ENCODE measurements at regions not wholly inside any gene's neighbourhood (a gene's known extent, or its start where the extent isn't known, plus 50 kb on each side); places are given as distances from the start of the nearest gene placed in this dataset.
"Not testable (repeated sequence)": the region's sequence is repeated elsewhere in the genome, so short reads cannot be mapped to it uniquely, and the experiment has no call there.

GRCh38 chr9:115880221-115880885 lies 273.2 kb upstream of the PAPPA start:
- Histone ChIP-seq H3K4me3 (no peak overlapping the region), H3K27ac (no peak overlapping the region), H3K36me3 (no peaks in the 10 kb centered on the region), H3K27me3 (no peaks in the 10 kb centered on the region), H3K4me1 (no peaks in the 10 kb centered on the region), H3K9me3 (replicated peaks) (no peaks in the 10 kb centered on the region; the same call in 1 of the 2 replicates)
- no peak for DNase-seq

GRCh38 chr9:115882911-115883310 lies 270.7 kb upstream of the PAPPA start:
- no peaks in the 10 kb centered on the region for H3K36me3 ChIP-seq
- no peak overlapping the region for H3K4me3 ChIP-seq
- no peak for DNase-seq
- H3K27ac ChIP-seq = no peak overlapping the region
- no peaks in the 10 kb centered on the region; the same call in 1 of the 2 replicates for H3K9me3 ChIP-seq (replicated peaks)
- H3K4me1 ChIP-seq = no peaks in the 10 kb centered on the region
- H3K27me3 ChIP-seq = no peaks in the 10 kb centered on the region

- H3K27me3 ChIP-seq = no peaks in the 10 kb centered on the region
- no peaks in the 10 kb centered on the region for H3K4me1 ChIP-seq
- no peak overlapping the region for H3K4me3 ChIP-seq
- peak; percentile 33 to 66 for DNase-seq
- H3K9me3 ChIP-seq (replicated peaks) = no peaks in the 10 kb centered on the region; the same call in 1 of the 2 replicates
- H3K27ac ChIP-seq = no peak overlapping the region
- no peaks in the 10 kb centered on the region for H3K36me3 ChIP-seq
These were observed 269.9 kb upstream of the PAPPA start for GRCh38 chr9:115883467-115884329.

GRCh38 chr9:115884846-115885245 lies 268.7 kb upstream of the PAPPA start:
- H3K27me3 ChIP-seq = no peaks in the 10 kb centered on the region
- no peak for DNase-seq
- H3K9me3 ChIP-seq (replicated peaks) = no peaks in the 10 kb centered on the region; the same call in 1 of the 2 replicates
- no peaks in the 10 kb centered on the region for H3K4me1 ChIP-seq
- H3K36me3 ChIP-seq = no peaks in the 10 kb centered on the region
- no peak overlapping the region for H3K4me3 ChIP-seq
- H3K27ac ChIP-seq = no peak overlapping the region

GRCh38 chr9:115888131-115888530 lies 265.5 kb upstream of the PAPPA start:
- Histone ChIP-seq H3K9me3 (replicated peaks) (0 out of 2 replicates have a peak, but pooled peaks cover 5% of the 10 kb centered on the region), H3K27ac (no peak overlapping the region), H3K4me1 (no peaks in the 10 kb centered on the region), H3K36me3 (no peaks in the 10 kb centered on the region), H3K27me3 (no peaks in the 10 kb centered on the region), H3K4me3 (no peak overlapping the region)
- DNase-seq = no peak

GRCh38 chr9:115891929-115892328 lies 261.7 kb upstream of the PAPPA start:
- Histone ChIP-seq H3K27me3 (no peaks in the 10 kb centered on the region), H3K36me3 (no peaks in the 10 kb centered on the region), H3K27ac (no peak overlapping the region), H3K4me3 (no peak overlapping the region), H3K4me1 (no peaks in the 10 kb centered on the region), H3K9me3 (replicated peaks) (0 out of 2 replicates have a peak, but pooled peaks cover 5% of the 10 kb centered on the region)
- DNase-seq = no peak

GRCh38 chr9:115898478-115898877 lies 255.1 kb upstream of the PAPPA start:
- not testable (repeated sequence) for DNase-seq; H3K9me3 ChIP-seq (replicated peaks); H3K27ac ChIP-seq; H3K36me3 ChIP-seq; H3K4me1 ChIP-seq; H3K27me3 ChIP-seq; H3K4me3 ChIP-seq

GRCh38 chr9:115900698-115901097 lies 252.9 kb upstream of the PAPPA start:
- DNase-seq = no peak
- H3K9me3 ChIP-seq (replicated peaks) = no peaks in the 10 kb centered on the region
- H3K27ac ChIP-seq = no peak overlapping the region
- no peaks in the 10 kb centered on the region for H3K27me3 ChIP-seq
- H3K4me3 ChIP-seq = no peak overlapping the region
- no peaks in the 10 kb centered on the region for H3K4me1 ChIP-seq
- no peaks in the 10 kb centered on the region for H3K36me3 ChIP-seq

GRCh38 chr9:115910959-115911358 lies 242.6 kb upstream of the PAPPA start:
- no peak overlapping the region for H3K4me3 ChIP-seq
- H3K27ac ChIP-seq = no peak overlapping the region
- no peaks in the 10 kb centered on the region for H3K4me1 ChIP-seq
- DNase-seq = no peak
- H3K27me3 ChIP-seq = no peaks in the 10 kb centered on the region
- H3K36me3 ChIP-seq = no peaks in the 10 kb centered on the region
- H3K9me3 ChIP-seq (replicated peaks) = no peaks in the 10 kb centered on the region

- DNase-seq = no peak
- Histone ChIP-seq H3K4me1 (no peaks in the 10 kb centered on the region), H3K4me3 (no peak overlapping the region), H3K27me3 (no peaks in the 10 kb centered on the region), H3K9me3 (replicated peaks) (no peaks in the 10 kb centered on the region), H3K36me3 (no peaks in the 10 kb centered on the region), H3K27ac (no peak overlapping the region)
These were observed 241.5 kb upstream of the PAPPA start for GRCh38 chr9:115912086-115912485.

- no peak for DNase-seq
- no peak overlapping the region for H3K27ac ChIP-seq
- H3K27me3 ChIP-seq = no peaks in the 10 kb centered on the region
- no peak overlapping the region for H3K4me3 ChIP-seq
- no peaks in the 10 kb centered on the region for H3K9me3 ChIP-seq (replicated peaks)
- H3K36me3 ChIP-seq = no peaks in the 10 kb centered on the region
- H3K4me1 ChIP-seq = no peaks in the 10 kb centered on the region
These were observed 239.9 kb upstream of the PAPPA start for GRCh38 chr9:115913696-115914095.

- Histone ChIP-seq H3K9me3 (replicated peaks) (0 out of 2 replicates have a peak, but pooled peaks cover 2% of the 10 kb centered on the region), H3K4me1 (no peaks in the 10 kb centered on the region), H3K36me3 (no peaks in the 10 kb centered on the region), H3K27me3 (no peaks in the 10 kb centered on the region), H3K4me3 (no peak overlapping the region), H3K27ac (no peak overlapping the region)
- DNase-seq = no peak
These were observed 239.3 kb upstream of the PAPPA start for GRCh38 chr9:115914291-115914690.

- H3K4me3 ChIP-seq = no peak overlapping the region
- H3K36me3 ChIP-seq = no peaks in the 10 kb centered on the region
- DNase-seq = no peak
- H3K27ac ChIP-seq = no peak overlapping the region
- H3K4me1 ChIP-seq = peaks cover 8% of the 10 kb centered on the region; the same call in 1 of the 2 replicates
- no peaks in the 10 kb centered on the region for H3K27me3 ChIP-seq
- 0 out of 2 replicates have a peak, but pooled peaks cover 2% of the 10 kb centered on the region for H3K9me3 ChIP-seq (replicated peaks)
These were observed 232.3 kb upstream of the PAPPA start for GRCh38 chr9:115921301-115921700.

GRCh38 chr9:115922444-115922843 lies 231.1 kb upstream of the PAPPA start:
- Histone ChIP-seq H3K36me3 (no peaks in the 10 kb centered on the region), H3K27ac (no peak overlapping the region), H3K4me1 (peaks cover 8% of the 10 kb centered on the region; the same call in 1 of the 2 replicates), H3K9me3 (replicated peaks) (0 out of 2 replicates have a peak, but pooled peaks cover 9% of the 10 kb centered on the region), H3K4me3 (no peak overlapping the region), H3K27me3 (no peaks in the 10 kb centered on the region)
- DNase-seq = no peak

- H3K4me1 ChIP-seq = peaks cover 12% of the 10 kb centered on the region; the same call in 1 of the 2 replicates
- no peak for DNase-seq
- no peaks in the 10 kb centered on the region for H3K27me3 ChIP-seq
- no peaks in the 10 kb centered on the region for H3K36me3 ChIP-seq
- H3K9me3 ChIP-seq (replicated peaks) = 0 out of 2 replicates have a peak, but pooled peaks cover 12% of the 10 kb centered on the region
- H3K27ac ChIP-seq = no peak overlapping the region
- H3K4me3 ChIP-seq = no peak overlapping the region
These were observed 230.2 kb upstream of the PAPPA start for GRCh38 chr9:115923410-115923809.
